NCI-H748 (cell line): ENCODE measurements at regions not wholly inside any gene's neighbourhood (a gene's known extent, or its start where the extent isn't known, plus 50 kb on each side); places are given as distances from the start of the nearest gene placed in this dataset.
"Not testable (repeated sequence)": the region's sequence is repeated elsewhere in the genome, so short reads cannot be mapped to it uniquely, and the experiment has no call there.

ENCODE experiments used
- DNase-seq: peaks from one replicate; lab custom pipeline; 2025; ENCODE audit not compliant: unreplicated experiment; lab: John Stamatoyannopoulos, UW

DNA sequence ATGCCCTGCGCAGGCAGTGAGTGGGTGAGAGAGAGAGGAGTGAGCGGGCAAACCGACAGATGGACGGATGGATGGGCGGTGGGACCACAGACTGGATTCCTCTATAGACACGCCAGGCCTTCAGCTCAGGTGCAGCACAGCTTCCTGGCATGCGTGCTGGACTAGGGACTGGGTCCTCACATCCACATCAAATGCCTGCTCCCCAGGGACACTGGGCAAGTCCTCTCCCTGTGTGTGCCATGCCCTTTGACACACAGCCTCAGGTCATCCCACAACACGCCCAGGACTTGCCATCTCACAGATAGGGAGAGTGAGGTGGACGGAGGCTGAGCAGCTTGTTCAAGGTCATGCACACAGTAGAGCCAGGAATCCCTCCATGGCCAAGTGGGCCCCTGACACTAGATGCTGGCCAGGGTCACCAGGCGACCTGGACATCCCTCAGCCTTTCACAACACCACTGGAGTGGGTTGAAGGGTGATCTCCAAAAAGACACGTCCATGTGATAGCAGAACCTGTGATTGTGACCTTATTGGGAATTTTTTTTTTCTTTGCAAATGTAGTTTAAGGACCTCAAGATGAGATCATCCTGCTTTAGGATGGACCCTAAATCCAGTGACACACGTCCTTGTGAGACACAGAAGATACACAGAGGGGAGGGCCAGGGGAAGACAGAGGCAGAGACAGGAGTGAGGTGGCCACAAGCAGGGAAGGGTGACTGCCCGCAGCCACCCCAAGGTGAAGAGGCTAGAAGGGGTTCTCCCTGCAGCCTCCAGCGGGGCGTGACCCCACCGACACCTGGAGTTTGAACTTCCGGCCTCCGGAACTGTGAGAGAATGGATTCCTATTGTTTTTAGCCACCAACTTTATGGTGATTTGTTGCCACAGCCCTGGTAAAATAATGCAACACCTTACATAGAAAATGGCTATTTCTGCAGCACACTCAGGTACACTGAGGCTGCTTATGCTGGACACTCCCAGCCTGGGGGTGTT, 155.0 kb upstream of the CHST15 start:
- no peak for DNase-seq

DNA sequence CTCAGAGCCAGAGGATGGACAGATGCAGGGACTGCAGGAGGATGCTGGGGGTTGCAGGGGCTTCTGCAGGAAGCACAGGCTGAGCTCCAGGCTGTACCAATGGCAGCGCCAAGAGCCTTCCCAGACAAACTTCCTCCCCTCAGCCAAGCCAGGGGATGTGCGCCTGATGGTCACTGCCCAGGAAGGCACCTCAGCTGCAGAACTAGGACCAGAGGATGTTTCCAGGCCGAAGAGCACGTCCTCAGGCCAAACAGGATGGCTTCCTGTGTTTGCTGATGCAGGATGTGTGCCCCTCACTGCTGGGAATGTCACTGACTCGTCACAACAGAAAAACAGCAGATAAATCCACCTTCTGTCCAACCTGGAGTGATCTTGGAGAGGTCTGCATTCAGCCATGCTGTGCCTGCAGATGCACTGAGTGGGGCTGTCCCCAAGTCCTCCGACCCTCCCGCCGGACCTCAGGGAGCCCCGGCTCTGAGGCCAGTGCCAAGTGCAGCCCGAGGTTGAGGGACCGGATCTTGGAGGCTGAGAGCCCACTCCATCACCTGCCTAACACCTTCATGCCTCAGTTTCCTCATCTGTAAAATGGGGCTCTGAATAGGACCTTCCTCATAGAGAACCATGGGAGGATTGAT, 152.5 kb upstream of the CHST15 start:
- no peak for DNase-seq

DNA sequence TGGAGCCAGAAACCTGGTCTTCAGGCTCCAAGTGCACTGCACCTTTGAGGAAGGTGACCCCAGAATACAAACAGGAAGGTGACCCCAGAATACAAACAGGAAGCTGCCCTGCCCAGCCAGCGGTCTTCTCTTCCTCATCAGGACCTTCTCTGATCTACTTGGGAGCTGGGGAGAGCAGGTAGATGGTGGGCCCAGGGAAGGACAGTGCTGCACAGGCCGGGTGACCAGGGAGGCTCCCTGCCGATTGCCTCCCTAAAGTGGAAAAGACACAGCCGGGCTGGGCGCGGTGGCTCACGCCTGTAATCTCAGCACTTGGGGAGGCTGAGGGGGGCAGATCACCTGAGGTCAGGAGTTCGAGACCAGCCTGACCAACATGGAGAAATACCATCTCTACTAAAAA, 151.8 kb upstream of the CHST15 start:
- no peak for DNase-seq

DNA sequence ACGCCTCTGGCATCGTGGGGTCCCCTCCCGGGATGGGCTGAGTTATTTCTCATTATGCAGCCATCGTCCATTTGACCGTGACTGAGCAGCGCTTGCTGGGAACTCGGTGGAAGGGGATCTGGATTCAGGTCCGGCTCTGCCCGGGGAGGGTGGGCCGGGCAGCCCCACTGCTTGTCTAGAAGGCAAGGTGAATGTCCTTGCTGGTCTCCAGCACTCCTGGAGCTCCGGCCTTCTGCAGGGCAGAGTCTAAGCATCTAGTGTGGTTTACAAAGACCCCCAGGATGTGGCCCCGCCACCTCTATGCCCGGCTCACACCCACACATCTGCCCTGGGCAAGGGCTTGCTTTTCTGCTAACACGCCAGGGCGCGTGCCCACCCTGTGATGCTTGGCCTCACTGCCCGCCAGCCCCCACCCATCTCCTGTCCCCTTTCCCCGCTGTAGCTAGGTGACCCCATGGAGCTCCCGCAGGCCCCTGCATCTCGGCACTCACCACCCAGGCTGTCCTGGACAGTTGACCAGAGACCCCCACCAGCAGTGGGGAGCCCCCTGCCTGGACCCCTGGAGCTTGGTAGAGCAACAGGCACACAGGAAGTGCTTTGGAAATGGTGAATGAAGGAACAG, 151.0 kb upstream of the CHST15 start:
- DNase-seq = no peak

DNA sequence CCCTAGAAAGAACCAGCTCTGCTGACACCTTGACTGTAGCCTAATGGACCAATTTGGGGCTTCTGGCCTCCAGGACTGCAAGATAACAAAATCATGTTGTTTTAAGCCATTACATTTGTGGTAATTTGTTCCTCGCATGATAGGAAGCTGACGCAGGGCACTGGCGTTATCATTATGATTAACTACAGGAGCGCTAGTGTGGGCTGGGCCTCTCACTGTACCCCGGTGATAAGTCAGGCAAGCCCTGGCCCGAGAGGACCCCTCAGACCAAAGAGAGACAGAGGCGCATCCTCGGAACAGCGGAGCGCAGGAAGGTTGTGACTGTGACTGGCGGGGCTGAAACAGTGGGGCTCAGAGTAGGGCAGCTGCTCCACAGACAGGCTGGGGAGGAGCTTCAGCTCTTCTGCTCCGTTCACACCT, 150.3 kb upstream of the CHST15 start:
- no peak for DNase-seq

DNA sequence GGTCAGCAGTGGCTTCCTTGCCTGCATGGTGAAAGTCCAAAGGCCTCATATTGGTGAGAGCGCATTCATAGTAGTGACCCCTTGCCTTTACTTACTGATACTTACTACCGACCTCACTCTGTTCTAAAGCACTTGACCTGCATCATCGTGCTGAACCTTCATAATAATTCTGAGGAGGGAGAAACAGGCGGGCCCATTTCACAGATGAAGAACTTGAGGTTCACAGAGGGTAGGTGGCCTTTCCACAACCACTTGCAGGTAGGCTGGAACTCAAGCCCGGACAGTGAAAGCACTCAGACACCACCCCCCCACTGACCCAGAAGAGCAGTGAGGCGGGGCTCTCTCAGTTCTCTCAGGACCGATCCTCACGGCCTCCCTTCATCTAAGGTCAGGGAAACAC, 149.4 kb upstream of the CHST15 start:
- DNase-seq = no peak

DNA sequence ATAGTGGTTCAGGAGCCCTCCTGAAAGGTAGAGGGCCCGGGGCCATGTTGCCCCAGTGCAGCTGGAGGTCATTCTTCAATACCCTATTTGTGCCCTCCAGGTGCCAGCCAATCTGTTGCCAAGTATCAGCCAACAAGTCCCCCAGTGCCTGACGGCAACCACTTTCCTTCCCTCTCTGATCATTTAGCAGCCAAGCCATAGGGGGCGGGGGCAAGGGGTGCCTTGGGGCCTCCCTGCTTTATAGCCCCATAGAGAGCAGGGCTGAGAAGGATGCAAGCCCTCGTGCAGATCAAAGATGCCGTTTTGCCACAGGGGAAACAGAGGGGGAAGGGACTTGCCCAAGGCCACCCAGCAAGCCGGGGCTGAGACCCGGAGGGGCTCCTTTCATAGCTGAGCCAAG, 149.0 kb upstream of the CHST15 start:
- DNase-seq = no peak

DNA sequence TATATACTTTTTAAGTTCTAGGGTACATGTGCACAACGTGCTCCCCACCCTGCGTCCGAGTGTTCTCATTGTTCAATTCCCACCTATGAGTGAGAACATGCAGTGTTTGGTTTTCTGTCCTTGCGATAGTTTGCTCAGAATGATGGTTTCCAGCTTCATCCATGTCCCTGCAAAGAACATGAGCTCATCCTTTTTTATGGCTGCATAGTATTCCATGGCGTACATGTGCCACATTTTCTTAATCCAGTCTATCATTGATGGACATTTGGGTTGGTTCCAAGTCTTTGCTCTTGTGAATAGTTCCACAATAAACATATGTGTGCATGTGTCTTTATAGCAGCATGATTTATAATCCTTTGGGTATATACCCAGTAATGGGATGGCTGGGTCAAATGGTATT, 148.1 kb upstream of the CHST15 start:
- DNase-seq = not testable (repeated sequence)

DNA sequence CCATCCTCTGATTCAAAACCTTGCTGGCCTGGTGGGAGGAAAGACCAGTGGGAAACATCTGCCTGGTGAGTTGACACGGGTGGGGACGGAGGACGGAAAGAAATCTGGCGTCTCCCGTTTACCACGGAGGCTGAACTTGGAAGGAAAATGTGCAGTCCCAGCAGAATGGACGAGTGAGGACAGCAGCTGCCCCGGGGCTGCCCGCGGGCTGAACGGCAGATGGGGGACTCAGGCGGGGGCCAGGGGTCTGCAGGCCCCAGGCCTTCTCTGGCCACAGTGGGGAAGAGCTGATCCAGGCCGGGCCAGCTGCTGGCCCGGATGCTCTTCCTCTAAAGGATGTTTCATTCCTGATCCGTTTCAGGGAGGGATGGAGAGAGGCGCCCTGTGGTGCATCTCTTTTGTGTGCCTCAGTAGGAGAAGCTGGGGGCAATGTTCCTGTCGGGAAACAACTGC, 147.5 kb upstream of the CHST15 start:
- DNase-seq = no peak

DNA sequence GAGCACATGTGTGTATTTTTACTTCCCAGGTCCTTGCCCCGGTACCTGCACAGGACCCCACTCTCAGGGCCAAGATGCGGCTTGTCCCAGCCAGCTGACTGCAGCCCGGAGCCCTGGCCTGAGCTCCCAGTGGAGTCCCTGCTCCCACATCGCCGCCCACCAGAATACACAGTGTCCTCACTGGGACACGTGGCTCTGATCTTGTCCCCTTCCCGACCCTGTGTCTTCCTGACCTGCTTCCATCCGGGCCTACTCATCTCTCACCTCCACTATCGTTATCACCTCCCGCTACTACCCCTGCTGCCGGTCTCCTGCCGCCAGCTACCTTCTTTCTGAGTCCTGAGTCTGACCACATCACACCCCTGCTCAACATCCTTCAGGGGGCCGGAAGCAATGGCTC, 146.3 kb upstream of the CHST15 start:
- no peak for DNase-seq

DNA sequence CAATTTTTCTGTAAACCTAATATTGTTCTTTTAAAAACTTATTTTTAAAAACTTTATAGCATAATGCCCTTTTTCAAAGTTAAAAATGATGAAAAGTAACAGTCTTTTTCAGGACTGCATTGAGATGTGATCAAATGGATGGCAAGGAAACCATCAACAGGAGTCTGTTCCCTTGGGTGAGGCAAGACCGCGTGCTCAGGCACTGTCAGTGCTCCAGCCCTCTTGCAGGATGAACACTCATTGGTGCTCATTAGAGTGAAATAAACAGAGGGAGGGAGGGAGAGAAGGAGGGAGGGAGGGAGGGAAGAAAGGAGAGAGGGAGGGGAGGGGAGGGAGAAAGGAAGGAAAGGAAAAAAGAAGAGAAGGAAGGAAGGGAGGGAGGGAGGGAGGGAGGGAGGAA, 145.7 kb upstream of the CHST15 start:
- no peak for DNase-seq

DNA sequence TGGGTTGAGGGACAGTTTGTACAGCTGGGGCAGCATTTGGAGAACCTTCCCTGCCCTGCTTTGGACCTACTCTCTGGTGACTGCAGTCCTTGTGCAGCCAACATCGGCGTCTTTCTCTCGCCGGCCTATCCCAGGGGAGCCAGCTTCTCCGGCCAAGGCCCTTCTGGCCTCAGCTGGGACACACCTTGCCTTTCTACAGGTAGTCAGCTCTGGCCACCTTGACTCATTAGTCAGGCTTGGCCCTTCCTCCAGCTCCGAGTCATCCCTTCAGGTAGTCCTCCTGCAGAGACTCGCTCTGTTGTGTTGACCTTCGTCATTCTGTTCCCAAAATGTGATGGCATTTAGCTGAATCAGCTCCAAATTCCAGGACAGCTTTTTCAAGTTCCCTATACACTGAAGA, 145.0 kb upstream of the CHST15 start:
- no peak for DNase-seq

DNA sequence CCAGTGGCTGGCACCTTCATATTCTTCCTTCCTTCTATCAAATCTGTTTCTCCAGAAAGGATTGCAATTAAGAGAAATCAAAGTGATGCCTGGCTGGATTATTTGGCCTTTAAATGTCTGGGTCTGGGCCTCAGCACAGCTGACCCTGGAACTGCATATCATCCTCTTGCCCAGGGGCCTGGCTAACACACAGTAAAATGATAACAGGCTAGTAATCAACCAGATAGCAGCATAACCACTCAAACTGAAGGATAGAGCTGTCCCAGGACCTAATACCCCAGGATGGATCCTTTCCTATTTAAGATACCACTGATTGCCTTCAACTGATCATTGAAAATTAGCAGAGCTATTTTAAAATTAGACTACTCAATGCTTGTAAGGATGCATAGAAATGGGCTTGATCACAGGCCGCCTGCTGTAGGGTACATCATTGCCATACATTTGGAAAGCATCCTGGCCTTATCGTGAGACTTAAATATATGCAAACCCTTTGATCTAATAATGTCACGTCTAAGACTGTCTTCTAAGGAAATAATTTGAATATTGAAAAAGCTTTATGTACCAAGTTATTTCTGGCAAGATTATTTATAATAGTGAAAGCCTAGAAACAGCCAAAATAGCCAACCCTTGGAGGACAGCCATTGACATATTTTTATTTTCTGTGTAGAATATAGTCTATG, 144.0 kb upstream of the CHST15 start:
- DNase-seq = no peak

DNA sequence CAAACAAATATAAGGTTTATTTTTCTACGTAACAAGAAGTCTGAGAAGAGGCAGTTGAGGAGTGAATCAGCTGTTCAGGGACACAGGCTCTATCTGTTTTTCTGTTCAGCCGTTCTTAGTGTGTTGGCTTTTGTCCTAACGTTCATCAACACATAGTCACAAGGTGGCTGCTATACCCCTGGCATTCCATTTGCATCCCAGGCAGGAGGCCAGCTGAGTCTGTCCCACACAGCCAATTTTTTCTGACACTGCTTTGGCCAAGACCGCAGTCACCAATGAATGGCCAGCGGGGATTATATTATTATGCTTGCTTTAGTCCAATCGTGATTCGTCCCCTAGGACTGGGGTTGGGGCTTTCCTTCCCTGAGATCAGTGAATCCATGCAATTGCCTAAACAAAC, 143.4 kb upstream of the CHST15 start:
- DNase-seq = no peak

DNA sequence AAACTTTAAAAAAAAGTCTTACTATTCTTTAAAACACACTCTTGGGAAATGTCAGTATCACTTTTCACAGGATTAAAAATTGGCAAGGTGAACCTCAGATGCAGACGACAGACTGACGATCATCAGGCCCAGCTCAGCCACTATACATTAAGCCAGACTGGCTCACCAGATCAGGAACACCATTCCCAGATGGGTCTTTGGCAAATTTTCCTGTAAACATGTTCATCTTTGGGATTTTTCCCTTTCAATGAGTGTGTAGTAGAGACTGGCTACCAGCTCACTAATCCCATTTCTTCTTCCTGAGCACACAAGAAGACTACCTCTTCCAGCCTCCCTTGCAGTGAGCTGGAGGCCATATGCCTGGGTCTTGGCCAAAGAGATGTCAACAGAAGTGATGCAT, 142.7 kb upstream of the CHST15 start:
- DNase-seq = no peak

DNA sequence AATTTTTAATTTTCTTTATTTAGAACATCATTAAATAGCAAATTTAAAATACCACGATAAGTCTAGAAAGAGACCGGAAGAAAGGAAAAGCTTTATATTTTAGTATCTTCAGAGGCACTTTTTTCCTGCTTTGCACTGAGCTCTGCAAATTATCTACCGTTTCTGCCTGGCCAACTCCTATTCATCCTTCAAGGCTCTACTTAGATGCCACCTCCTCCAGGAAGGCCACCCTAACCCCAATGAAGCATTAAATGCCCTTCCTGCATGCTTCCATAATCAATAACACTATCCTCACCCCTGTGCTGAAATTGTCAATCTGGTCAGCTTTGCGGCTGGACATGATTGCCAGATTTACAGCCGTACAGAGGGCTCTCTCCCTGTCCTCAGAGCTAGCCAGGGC, 141.8 kb upstream of the CHST15 start:
- DNase-seq = no peak

DNA sequence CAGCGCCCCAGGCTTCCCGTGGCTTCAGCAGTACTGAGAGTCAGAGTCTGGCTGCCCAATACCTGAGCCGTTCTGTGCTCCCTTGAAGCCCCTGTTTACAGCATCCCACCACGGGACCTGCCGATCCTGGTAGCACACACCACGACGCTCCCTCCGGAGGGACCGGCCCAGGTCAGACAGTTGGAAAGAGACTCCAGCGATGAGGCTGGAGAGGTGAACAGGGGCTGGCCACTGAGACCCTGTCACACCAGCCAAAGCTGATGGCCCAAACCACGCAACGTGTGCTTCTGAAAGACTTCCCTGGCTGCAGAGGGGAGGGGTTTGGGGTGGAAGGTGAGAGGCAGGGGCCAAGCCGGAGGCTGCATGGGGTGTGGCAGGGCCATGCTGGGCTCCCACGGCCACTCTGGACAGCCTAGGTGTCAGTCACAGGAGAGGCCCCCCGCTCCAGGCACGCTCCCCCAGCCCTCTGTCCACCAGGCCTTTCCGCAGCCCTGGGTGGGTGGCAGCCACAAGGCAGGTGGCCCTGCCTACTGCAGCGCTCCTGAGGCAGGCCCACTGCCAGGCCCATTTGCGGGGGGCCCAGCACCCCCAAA, 140.2 kb upstream of the CHST15 start:
- DNase-seq = no peak

DNA sequence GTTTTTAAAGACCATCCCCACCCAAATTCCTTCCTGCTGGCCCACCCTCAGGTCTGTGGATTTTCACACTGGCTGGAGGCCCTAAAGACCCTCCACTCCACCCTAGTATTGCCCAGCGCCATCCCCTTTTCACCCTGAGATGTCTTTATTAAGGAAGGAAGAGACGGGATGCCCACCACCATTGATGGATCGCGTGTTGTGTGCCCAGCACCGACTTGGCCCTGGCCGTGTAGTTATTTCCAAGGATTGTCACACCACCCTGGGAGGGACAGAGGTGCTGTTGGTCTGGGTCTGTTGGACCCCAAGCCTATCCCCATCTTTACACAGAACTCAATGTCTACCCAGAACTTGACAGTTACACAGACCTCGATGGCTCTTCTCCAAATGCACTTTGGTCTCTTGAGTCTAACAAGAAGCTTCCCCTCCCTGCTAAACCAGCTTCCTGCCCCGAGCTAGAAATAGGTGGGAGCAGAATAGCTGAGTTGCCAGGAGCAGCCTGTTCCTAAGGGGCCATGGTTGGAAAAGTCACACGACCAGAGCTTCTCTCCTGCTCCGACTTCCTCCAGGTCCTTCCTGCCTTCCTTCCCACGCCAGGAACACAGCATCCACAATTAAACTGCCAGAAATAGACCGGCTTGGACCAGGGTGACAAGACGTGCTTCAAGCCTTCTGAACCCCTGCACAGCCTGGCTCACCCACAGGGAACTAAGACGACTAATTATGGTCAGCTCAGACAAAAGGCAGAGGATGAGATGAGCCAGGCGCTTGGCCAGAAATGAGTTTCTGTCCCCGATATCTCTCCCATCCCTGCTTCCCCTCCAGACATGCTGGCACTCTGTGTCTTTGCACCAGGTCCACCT, 139.5 kb upstream of the CHST15 start:
- DNase-seq = no peak

DNA sequence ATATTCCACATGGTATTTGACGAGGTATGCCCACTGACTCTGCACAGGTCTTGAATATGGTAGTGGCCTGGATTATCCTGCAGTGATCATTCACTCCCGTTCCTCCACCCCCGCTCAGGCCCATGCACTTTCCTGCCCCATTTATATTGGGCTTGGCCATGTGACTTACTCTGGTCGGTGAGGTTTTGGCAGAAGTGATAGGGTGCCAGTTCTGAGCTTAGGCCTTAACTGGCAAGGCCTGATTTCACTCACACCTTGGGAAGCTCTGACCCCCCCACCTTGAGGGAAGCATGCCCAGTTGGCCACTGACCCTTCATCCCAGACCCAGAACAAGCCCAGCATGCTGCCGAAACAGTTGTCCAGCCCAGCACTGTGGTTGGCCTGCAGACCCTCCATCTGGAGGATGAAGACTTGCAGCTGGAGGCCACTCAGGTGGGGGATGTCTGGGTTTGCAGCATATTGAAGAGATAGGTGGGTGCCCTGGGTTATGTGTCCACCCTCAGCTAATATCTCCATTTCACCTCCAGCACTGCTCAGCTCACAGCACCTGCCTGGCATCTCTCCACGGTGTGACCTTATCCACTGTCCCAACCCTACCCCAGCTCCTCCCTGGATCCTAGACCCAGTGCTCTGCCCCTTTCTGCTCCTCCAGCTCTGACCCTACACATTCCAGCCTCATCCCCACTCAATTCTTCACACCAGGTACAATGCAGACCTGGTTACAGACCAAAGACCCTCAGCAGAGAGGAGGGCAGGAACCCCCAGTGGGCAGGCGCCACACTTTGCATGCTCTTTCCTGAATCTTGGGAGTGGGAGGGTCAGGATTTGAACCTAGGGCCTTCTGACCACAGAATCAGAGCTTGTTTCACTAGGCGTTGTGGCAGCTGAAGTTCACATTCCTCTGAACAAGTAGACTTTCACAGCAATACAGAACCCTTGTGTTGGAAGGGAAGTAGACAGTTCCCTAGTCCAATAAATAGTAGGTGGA, 138.1 kb upstream of the CHST15 start:
- no peak for DNase-seq
